ENCODE measurements at regions not wholly inside any gene's neighbourhood (a gene's known extent, or its start where the extent isn't known, plus 50 kb on each side); places are given as distances from the start of the nearest gene placed in this dataset.
A peak's percentile ranks its signal among the peaks of the same experiment; 100 is the strongest.

DNA sequence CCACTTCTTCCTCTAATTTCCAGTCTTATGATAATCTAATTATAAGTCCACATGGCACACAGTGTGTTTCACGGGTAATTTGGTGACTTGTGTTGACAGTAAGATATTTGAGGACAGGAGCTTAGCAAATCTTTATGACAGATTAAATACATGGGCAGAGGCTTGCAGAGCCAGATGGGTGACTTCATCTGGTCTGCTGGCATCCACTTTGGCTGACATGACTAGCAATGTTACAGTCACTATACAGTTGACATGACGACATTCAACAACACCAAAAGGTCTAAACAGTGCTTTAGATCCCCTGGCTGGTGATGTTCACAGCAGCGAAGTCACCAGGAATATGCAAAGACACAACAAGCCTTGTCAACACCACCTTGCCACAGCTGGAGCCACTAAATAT is 147.2 kb downstream of the ETS2 start:
- Histone ChIP-seq H3K4me1 (ENCODE audit: insufficient read depth) (peaks cover 50% of the 10 kb centered on the region), H3K27me3 (replicated peaks; ENCODE audit: insufficient read depth) (no peaks in the 10 kb centered on the region), H3F3A (ENCODE audit: insufficient read depth) (peaks cover 33% of the 10 kb centered on the region), H3K9ac (no peak overlapping the region), H3K4me2 (ENCODE audit: unreplicated experiment) (no peak overlapping the region), H3K9me3 (ENCODE audit: low read depth) (no peaks in the 10 kb centered on the region), H4K20me1 (ENCODE audit: insufficient read depth) (no peaks in the 10 kb centered on the region), H3K79me2 (ENCODE audit: insufficient read depth) (no peaks in the 10 kb centered on the region), H2AFZ (no peak overlapping the region), H3K27ac (no peak overlapping the region), H3K9me2 (ENCODE audit: insufficient read depth) (no peaks in the 10 kb centered on the region), H3K36me3 (ENCODE audit: low read depth) (no peaks in the 10 kb centered on the region), H3K4me3 (no peak overlapping the region)
- in situ Hi-C loops (cut with MboI), result no loop called here
- no peak for TF ChIP-seq EZH2 (IDR thresholded peaks at IDR 0.05; ENCODE audit: insufficient read depth, poor library complexity, severe bottlenecking)
- TF ChIP-seq EZH2phosphoT487 (IDR thresholded peaks at IDR 0.05; ENCODE audit: insufficient read depth, low read depth), result no peak
- DNase-seq, result peak; percentile 42
- 61 to 64% methylated on average over 3 of the region's 3 CpGs for whole genome bisulfite sequencing, 2 experiments (ENCODE audit: low coverage in 1 of 2, low lambda C conversion rate in 2 of 2, missing lambda C conversion rate in 2 of 2)

DNA sequence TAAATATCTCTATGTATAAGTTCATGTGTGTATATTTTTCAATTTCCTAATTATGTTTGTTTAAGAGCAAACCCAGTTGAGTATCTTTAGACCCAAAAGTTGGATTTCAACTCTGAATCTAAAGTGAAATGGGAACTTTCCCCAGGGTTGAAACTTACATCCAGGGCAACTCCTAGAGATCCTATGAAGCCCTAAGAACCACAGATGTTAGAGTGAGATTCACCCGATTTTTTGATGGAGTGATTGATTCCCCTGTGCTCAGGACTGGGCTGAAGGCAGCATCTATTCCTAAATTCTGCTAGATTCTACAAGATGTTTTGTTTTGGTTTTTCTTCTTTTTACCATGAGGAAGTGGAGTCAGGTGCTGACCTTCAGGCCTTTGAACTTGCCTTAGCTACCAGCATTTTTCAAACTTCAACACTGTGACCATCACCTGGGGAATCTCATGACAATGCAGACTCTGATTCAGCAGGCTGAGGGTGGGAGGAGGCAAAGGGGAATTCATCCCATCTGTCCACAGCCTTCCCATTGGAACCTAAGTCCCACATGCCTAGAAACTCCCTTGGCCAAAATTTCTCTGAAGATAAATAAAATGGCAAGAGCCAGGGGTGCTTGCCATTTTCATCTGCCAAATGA is 145.5 kb downstream of the ETS2 start:
- in situ Hi-C loops (cut with MboI), result no loop called here

DNA sequence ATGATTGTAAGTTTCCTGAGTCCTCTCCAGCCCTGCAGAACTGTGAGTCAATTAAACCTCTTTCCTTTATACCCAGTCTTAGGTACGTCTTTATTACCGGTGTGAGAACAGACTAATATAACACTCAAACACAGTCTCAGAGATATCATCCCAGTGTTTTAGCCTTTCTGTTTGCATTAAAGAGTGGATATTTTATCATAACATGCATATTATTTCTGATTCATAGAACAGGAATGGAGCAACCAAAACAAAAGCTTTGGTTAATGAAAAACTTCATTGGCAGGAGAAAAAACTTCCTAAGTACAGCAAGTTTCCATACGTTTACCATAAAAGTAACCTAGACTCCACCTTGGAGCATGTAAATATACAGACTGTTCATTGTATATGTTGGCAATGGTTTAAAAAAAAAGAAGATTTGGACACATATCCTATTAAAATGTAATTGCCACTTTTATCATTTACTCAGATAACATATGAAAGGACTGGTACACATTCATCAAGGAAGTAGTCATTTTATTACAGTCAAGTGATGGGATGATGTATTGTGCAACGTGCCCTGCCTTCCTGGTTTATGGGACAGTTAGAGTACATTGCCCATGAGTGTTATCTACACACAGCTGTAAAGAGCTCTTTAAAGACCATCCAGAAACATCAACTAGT is 144.8 kb downstream of the ETS2 start:
- no peaks in the 10 kb centered on the region for H3K27me3 ChIP-seq (replicated peaks; ENCODE audit: insufficient read depth)
- WGBS, 2 experiments (ENCODE audit: low coverage in 1 of 2, low lambda C conversion rate in 2 of 2, missing lambda C conversion rate in 2 of 2), result 63 to 71% methylated on average over 4 of the region's 4 CpGs
- no peaks in the 10 kb centered on the region for H3K9me2 ChIP-seq (ENCODE audit: insufficient read depth)
- TF ChIP-seq EZH2phosphoT487 (IDR thresholded peaks at IDR 0.05; ENCODE audit: insufficient read depth, low read depth), result no peak
- TF ChIP-seq EZH2 (IDR thresholded peaks at IDR 0.05; ENCODE audit: insufficient read depth, poor library complexity, severe bottlenecking), result no peak
- no peak overlapping the region for H3K9ac ChIP-seq
- H3K36me3 ChIP-seq (ENCODE audit: low read depth), result no peaks in the 10 kb centered on the region
- peak; percentile 53 for DNase-seq
- no peaks in the 10 kb centered on the region for H4K20me1 ChIP-seq (ENCODE audit: insufficient read depth)
- peaks cover 29% of the 10 kb centered on the region for H3F3A ChIP-seq (ENCODE audit: insufficient read depth)
- H3K4me1 ChIP-seq (ENCODE audit: insufficient read depth), result peaks cover 41% of the 10 kb centered on the region
- no peaks in the 10 kb centered on the region for H3K9me3 ChIP-seq (ENCODE audit: low read depth)
- no peak overlapping the region for H3K27ac ChIP-seq
- in situ Hi-C loops (cut with MboI), result no loop called here
- H3K4me2 ChIP-seq (ENCODE audit: unreplicated experiment), result no peak overlapping the region
- H3K4me3 ChIP-seq, result no peak overlapping the region
- no peaks in the 10 kb centered on the region for H3K79me2 ChIP-seq (ENCODE audit: insufficient read depth)
- no peak overlapping the region for H2AFZ ChIP-seq

More for the DNA sequence above, 145.5 kb downstream of the ETS2 start:
- Histone ChIP-seq H3K79me2 (ENCODE audit: insufficient read depth) (no peaks in the 10 kb centered on the region), H3K4me3 (no peak overlapping the region), H3F3A (ENCODE audit: insufficient read depth) (peaks cover 33% of the 10 kb centered on the region), H3K4me1 (ENCODE audit: insufficient read depth) (peaks cover 42% of the 10 kb centered on the region), H4K20me1 (ENCODE audit: insufficient read depth) (no peaks in the 10 kb centered on the region), H3K9me2 (ENCODE audit: insufficient read depth) (no peaks in the 10 kb centered on the region), H3K36me3 (ENCODE audit: low read depth) (no peaks in the 10 kb centered on the region), H3K9me3 (ENCODE audit: low read depth) (no peaks in the 10 kb centered on the region), H3K27ac (no peak overlapping the region), H2AFZ (no peak overlapping the region), H3K27me3 (replicated peaks; ENCODE audit: insufficient read depth) (no peaks in the 10 kb centered on the region), H3K9ac (no peak overlapping the region), H3K4me2 (ENCODE audit: unreplicated experiment) (no peak overlapping the region)
- DNase-seq, result peak; percentile 24
- TF ChIP-seq EZH2phosphoT487 (IDR thresholded peaks at IDR 0.05; ENCODE audit: insufficient read depth, low read depth) (no peak), EZH2 (IDR thresholded peaks at IDR 0.05; ENCODE audit: insufficient read depth, poor library complexity, severe bottlenecking) (no peak)
- WGBS, 2 experiments (ENCODE audit: low coverage in 1 of 2, low lambda C conversion rate in 2 of 2, missing lambda C conversion rate in 2 of 2), result 93 to 100% methylated on average over 1 of the region's 1 CpG

DNA sequence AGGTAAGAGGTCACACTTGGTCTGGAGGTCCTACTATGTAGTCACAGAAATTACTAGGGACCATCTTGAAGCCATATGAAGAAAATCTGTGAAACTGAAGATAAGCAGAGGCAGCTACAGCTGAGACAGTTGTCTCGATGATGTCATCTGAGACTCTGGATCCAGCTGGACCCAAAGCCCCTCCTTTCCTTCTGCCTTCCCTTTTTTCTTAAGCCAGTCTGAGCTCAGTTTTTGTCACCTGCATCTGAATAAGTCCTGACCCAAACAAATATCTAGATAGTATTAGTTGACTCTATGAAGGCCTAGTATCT is 143.3 kb downstream of the ETS2 start:
- in situ Hi-C loops (cut with MboI), result no loop called here
- peak overlapping the region; percentile 31 for H3K4me2 ChIP-seq (ENCODE audit: unreplicated experiment)
- no peaks in the 10 kb centered on the region for H4K20me1 ChIP-seq (ENCODE audit: insufficient read depth)
- WGBS, 2 experiments (ENCODE audit: low coverage in 1 of 2, low lambda C conversion rate in 2 of 2, missing lambda C conversion rate in 2 of 2), result 42 to 52% methylated on average over 1 of the region's 1 CpG
- H3F3A ChIP-seq (ENCODE audit: insufficient read depth), result peaks cover 29% of the 10 kb centered on the region
- TF ChIP-seq EZH2phosphoT487 (IDR thresholded peaks at IDR 0.05; ENCODE audit: insufficient read depth, low read depth), result no peak
- TF ChIP-seq EZH2 (IDR thresholded peaks at IDR 0.05; ENCODE audit: insufficient read depth, poor library complexity, severe bottlenecking), result no peak
- no peaks in the 10 kb centered on the region for H3K9me2 ChIP-seq (ENCODE audit: insufficient read depth)
- no peaks in the 10 kb centered on the region for H3K9me3 ChIP-seq (ENCODE audit: low read depth)
- no peak overlapping the region for H2AFZ ChIP-seq
- H3K4me1 ChIP-seq (ENCODE audit: insufficient read depth), result peaks cover 35% of the 10 kb centered on the region
- 0 out of 2 replicates have a peak overlapping the region, but pooled peaks have one; percentile 27 for H3K27ac ChIP-seq
- no peak overlapping the region for H3K4me3 ChIP-seq
- DNase-seq, result peak; percentile 35
- no peaks in the 10 kb centered on the region for H3K27me3 ChIP-seq (replicated peaks; ENCODE audit: insufficient read depth)
- H3K9ac ChIP-seq, result no peak overlapping the region
- no peaks in the 10 kb centered on the region for H3K79me2 ChIP-seq (ENCODE audit: insufficient read depth)
- H3K36me3 ChIP-seq (ENCODE audit: low read depth), result no peaks in the 10 kb centered on the region

All from GM23248 (cell line).